Renal cortical epithelial cell (primary cell): ENCODE measurements at regions not wholly inside any gene's neighbourhood (a gene's known extent, or its start where the extent isn't known, plus 50 kb on each side); places are given as distances from the start of the nearest gene placed in this dataset.
A peak's percentile ranks its signal among the peaks of the same experiment; 100 is the strongest.

ENCODE experiments used
- DNase-seq: peaks from one replicate; pipeline ENCODE4 v3.0.0-alpha.2; 2011; ENCODE audit warnings: low read depth

- DNase-seq, result no peak
Measured at GRCh38 chr14:38774162-38774561, 328.9 kb downstream of the SEC23A start.

GRCh38 chr14:38770251-38770650 is 332.8 kb downstream of the SEC23A start:
- no peak for DNase-seq

GRCh38 chr14:38762845-38763244 is 340.2 kb downstream of the SEC23A start:
- DNase-seq, result no peak

GRCh38 chr14:38762426-38762825 is 340.6 kb downstream of the SEC23A start:
- no peak for DNase-seq

GRCh38 chr14:38761033-38761432 is 342.0 kb downstream of the SEC23A start:
- no peak for DNase-seq

- DNase-seq, result no peak
Measured at GRCh38 chr14:38758661-38759060, 344.4 kb downstream of the SEC23A start.

- DNase-seq, result no peak
Measured at GRCh38 chr14:38755036-38755435, 348.0 kb downstream of the SEC23A start.

- DNase-seq, result no peak
Measured at GRCh38 chr14:38752750-38753149, 350.3 kb downstream of the SEC23A start.

- DNase-seq, result no peak
Measured at GRCh38 chr14:38752341-38752740, 350.7 kb downstream of the SEC23A start.

GRCh38 chr14:38751459-38751858 is 351.6 kb downstream of the SEC23A start:
- no peak for DNase-seq

GRCh38 chr14:38749936-38750335 is 353.1 kb downstream of the SEC23A start:
- DNase-seq, result no peak

- DNase-seq, result peak; percentile 44
Measured at GRCh38 chr14:38745861-38746260, 357.2 kb downstream of the SEC23A start.

- no peak for DNase-seq
Measured at GRCh38 chr14:38743966-38744584, 359.0 kb downstream of the SEC23A start.

- no peak for DNase-seq
Measured at GRCh38 chr14:38737686-38738407, 365.2 kb downstream of the SEC23A start.

GRCh38 chr14:38735005-38735404 is 368.0 kb downstream of the SEC23A start:
- DNase-seq, result no peak

- DNase-seq, result no peak
Measured at GRCh38 chr14:38731962-38732361, 371.1 kb downstream of the SEC23A start.

GRCh38 chr14:38730420-38730819 is 372.6 kb downstream of the SEC23A start:
- no peak for DNase-seq

- no peak for DNase-seq
Measured at GRCh38 chr14:38727731-38728130, 375.3 kb downstream of the SEC23A start.

- DNase-seq, result no peak
Measured at GRCh38 chr14:38724621-38725020, 378.4 kb downstream of the SEC23A start.

- DNase-seq, result no peak
Measured at GRCh38 chr14:38723959-38724358, 379.1 kb downstream of the SEC23A start.

GRCh38 chr14:38723277-38723676 is 379.8 kb downstream of the SEC23A start:
- DNase-seq, result no peak

GRCh38 chr14:38721822-38722431 is 381.1 kb downstream of the SEC23A start:
- DNase-seq, result peak; percentile 38

GRCh38 chr14:38718519-38718918 is 384.5 kb downstream of the SEC23A start:
- no peak for DNase-seq
